Caco-2 (cell line): ENCODE measurements at regions not wholly inside any gene's neighbourhood (a gene's known extent, or its start where the extent isn't known, plus 50 kb on each side); places are given as distances from the start of the nearest gene placed in this dataset.

Experiments
- BruUV-seq: library from RNA; stranded (reverse); fragments of 400-500 nt; replicated peaks from 2 replicates; lab custom pipeline; 2021; lab: Mats Ljungman, UMichigan
- CTCF ChIA-PET: fragments of 300-600 bp; sonication (Branson Sonifier 250); formaldehyde crosslinking; loops from one replicate; lab custom pipeline; 2022; ENCODE audit warnings: antibody characterized with exemption; lab: Charles Lee
- POLR2A ChIA-PET: fragments of 300-600 bp; sonication (Branson Sonifier 250); formaldehyde crosslinking; loops from one replicate; lab custom pipeline; 2022; ENCODE audit warnings: antibody characterized with exemption; lab: Charles Lee
- DNase-seq, 2 experiments: peaks; one replicate each; pipeline versions ENCODE4 v3.0.0 to v3.0.0-alpha.2; 2020 to 2022
- H3K27me3 ChIP-seq: replicated peaks from 2 replicates; pipeline ENCODE4 v1.6.0; 2011; ENCODE audit warnings: low read length; ENCODE audit not compliant: control insufficient read depth, insufficient read depth
- H3K36me3 ChIP-seq: 2 replicates; pipeline ENCODE4 v1.5.1; 2011; ENCODE audit warnings: low read length; ENCODE audit not compliant: control insufficient read depth, insufficient read depth
- H3K4me1 ChIP-seq: fragments of 250-450 bp; sonication (Bioruptor Pico); 2 replicates; pipeline ENCODE4 v1.5.1; 2020; ENCODE audit warnings: mild to moderate bottlenecking
- H3K4me3 ChIP-seq: 2 replicates; pipeline ENCODE4 v1.5.1; 2011; ENCODE audit warnings: low read depth, mild to moderate bottlenecking, control low read depth, low read length
- H3K9me3 ChIP-seq: fragments of 250-450 bp; sonication (Bioruptor Pico); 2 replicates; pipeline ENCODE4 v1.5.1; 2020; ENCODE audit warnings: mild to moderate bottlenecking, moderate library complexity
- H3K27ac Mint-ChIP-seq: one replicate; pipeline ENCODE4 v1.8.0; 2022; ENCODE audit warnings: mixed read lengths; ENCODE audit not compliant: unreplicated experiment
- H3K27me3 Mint-ChIP-seq: one replicate; pipeline ENCODE4 v1.8.0; 2022; ENCODE audit warnings: mixed read lengths; ENCODE audit not compliant: insufficient read depth, unreplicated experiment
- H3K36me3 Mint-ChIP-seq: one replicate; pipeline ENCODE4 v1.8.0; 2022; ENCODE audit warnings: mild to moderate bottlenecking, mixed read lengths; ENCODE audit not compliant: insufficient read depth, unreplicated experiment
- H3K4me1 Mint-ChIP-seq: one replicate; pipeline ENCODE4 v1.8.0; 2022; ENCODE audit warnings: low read depth, mixed read lengths; ENCODE audit not compliant: unreplicated experiment
- H3K4me3 Mint-ChIP-seq: one replicate; pipeline ENCODE4 v1.8.0; 2022; ENCODE audit warnings: mild to moderate bottlenecking, moderate library complexity, mixed read lengths; ENCODE audit not compliant: unreplicated experiment
- H3K9me3 Mint-ChIP-seq: one replicate; pipeline ENCODE4 v1.8.0; 2022; ENCODE audit warnings: mixed read lengths; ENCODE audit not compliant: unreplicated experiment
- CTCF ChIP-seq, 2 experiments: fragments of 200-600 bp in 1 of 2; IDR thresholded peaks; 1 replicate in 1 of 2; 2 replicates in 1 of 2; pipeline versions ENCODE4 v1.5.1 to v1.8.0; 2011 to 2022; ENCODE audit warnings: antibody characterized with exemption in 1 of 2, control low read depth in 1 of 2, inconsistent platforms in 1 of 2, low read depth in 1 of 2, low read length in 1 of 2, mild to moderate bottlenecking in 1 of 2, moderate library complexity in 1 of 2; ENCODE audit not compliant: insufficient read depth in 1 of 2, severe bottlenecking in 1 of 2, unreplicated experiment in 1 of 2
- intact Hi-C: fragments of 100-400 bp; cut with micrococcal nuclease; formaldehyde crosslinking; loops from one replicate; pipeline ENCODE4 v1.10.0; 2022; ENCODE audit not compliant: unreplicated experiment

GRCh38 chr20:60453388-60454246 is 495.4 kb downstream of the CDH26 start:
- intact Hi-C loops = loop anchor here (1.0 kb wide), 1 partner anchor 242 kb away; no protein-coding TSS in a partner anchor
- no peaks in the 10 kb centered on the region for H3K4me1 Mint-ChIP-seq
- no peaks in the 10 kb centered on the region for H3K36me3 Mint-ChIP-seq
- peaks cover 44% of the 10 kb centered on the region for H3K27me3 Mint-ChIP-seq
- no peak overlapping the region for H3K27ac Mint-ChIP-seq
- Histone ChIP-seq H3K4me1 (no peaks in the 10 kb centered on the region), H3K27me3 (no peaks in the 10 kb centered on the region), H3K9me3 (no peaks in the 10 kb centered on the region), H3K4me3 (no peak overlapping the region), H3K36me3 (no peaks in the 10 kb centered on the region)
- ChIA-PET CTCF (interaction anchor here (0.7 to 1.1 kb wide), 2 partner anchors 244 to 669 kb away, joined by 3 read pairs; no protein-coding TSS in a partner anchor), POLR2A (no interaction called here)
- DNase-seq = peak in 1 of 2 experiments; percentile 27
- no TSS peak for BruUV-seq
- peak; percentile 22 to 49 for TF ChIP-seq CTCF (IDR thresholded peaks at IDR 0.05; ENCODE audit: insufficient read depth in 1 of 2, low read depth in 1 of 2, low read length in 1 of 2, severe bottlenecking in 1 of 2, unreplicated experiment in 1 of 2)
- no peak overlapping the region for H3K4me3 Mint-ChIP-seq
- H3K9me3 Mint-ChIP-seq = no peaks in the 10 kb centered on the region

DNA sequence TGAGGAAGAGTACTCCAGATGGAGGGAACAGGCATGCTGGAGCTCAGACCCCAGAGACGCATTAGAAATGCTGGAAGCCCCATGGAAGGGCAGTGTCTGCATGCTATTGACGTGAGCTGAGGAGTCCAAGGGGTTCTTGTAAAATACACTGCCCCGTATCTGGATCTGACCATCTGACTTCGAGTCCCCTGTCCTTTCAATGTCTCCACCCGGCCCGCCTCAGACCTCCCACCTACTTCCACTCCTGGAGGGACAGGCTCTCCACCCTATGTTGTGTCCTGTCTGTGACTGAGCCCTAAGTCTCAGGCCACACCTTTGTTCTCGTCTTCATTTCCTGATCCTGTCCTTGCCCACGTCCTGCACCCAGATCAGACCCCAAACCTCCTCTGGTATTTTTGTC is 496.3 kb downstream of the CDH26 start:
- CTCF ChIA-PET = interaction anchor here (0.7 to 1.4 kb wide), 3 partner anchors 242 to 670 kb away, joined by 3 read pairs; no protein-coding TSS in a partner anchor
- BruUV-seq = no TSS peak
- no peak overlapping the region for H3K4me3 ChIP-seq
- no peaks in the 10 kb centered on the region for H3K27me3 ChIP-seq
- intact Hi-C loops = loop anchor here (1.0 kb wide), 1 partner anchor 243 kb away; no protein-coding TSS in a partner anchor
- no peaks in the 10 kb centered on the region for H3K36me3 ChIP-seq
- Mint-ChIP-seq H3K9me3 (no peaks in the 10 kb centered on the region), H3K4me1 (no peaks in the 10 kb centered on the region), H3K4me3 (no peak overlapping the region), H3K36me3 (no peaks in the 10 kb centered on the region), H3K27ac (no peak overlapping the region), H3K27me3 (peaks cover 43% of the 10 kb centered on the region)
- no peak for DNase-seq
- TF ChIP-seq CTCF (IDR thresholded peaks at IDR 0.05; ENCODE audit: insufficient read depth in 1 of 2, low read depth in 1 of 2, low read length in 1 of 2, severe bottlenecking in 1 of 2, unreplicated experiment in 1 of 2) = no peak
- POLR2A ChIA-PET = no interaction called here
- H3K9me3 ChIP-seq = no peaks in the 10 kb centered on the region
- H3K4me1 ChIP-seq = no peaks in the 10 kb centered on the region

DNA sequence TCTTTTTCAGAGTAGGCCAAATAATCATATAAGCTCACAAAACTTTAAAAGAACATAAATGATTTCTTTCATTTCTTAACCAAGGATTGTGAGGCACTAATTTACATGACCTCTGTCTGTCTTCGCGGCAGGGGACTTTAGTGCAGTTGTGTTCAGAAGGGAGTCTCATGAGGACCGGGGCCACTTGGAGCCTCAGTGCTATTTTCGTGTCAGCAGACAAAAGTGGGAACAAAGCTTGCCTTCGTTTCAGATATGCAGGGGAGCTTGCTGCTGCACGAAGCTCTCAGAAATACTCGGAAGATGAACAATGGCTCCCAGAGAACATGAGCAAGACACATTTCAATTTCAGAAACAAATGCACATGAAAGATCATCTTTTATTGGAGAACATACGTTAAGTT is 497.0 kb downstream of the CDH26 start:
- no peak overlapping the region for H3K27ac Mint-ChIP-seq
- intact Hi-C loops = no loop called here
- Histone ChIP-seq H3K27me3 (no peaks in the 10 kb centered on the region), H3K4me3 (no peak overlapping the region), H3K4me1 (no peaks in the 10 kb centered on the region), H3K36me3 (no peaks in the 10 kb centered on the region), H3K9me3 (no peaks in the 10 kb centered on the region)
- ChIA-PET CTCF (interaction anchor here (0.6 to 1.4 kb wide), 2 partner anchors 243 to 667 kb away, joined by 3 read pairs; no protein-coding TSS in a partner anchor), POLR2A (no interaction called here)
- no peak for DNase-seq
- no peaks in the 10 kb centered on the region for H3K9me3 Mint-ChIP-seq
- BruUV-seq = no TSS peak
- no peaks in the 10 kb centered on the region for H3K36me3 Mint-ChIP-seq
- H3K4me3 Mint-ChIP-seq = no peak overlapping the region
- peaks cover 36% of the 10 kb centered on the region for H3K27me3 Mint-ChIP-seq
- H3K4me1 Mint-ChIP-seq = no peaks in the 10 kb centered on the region
- no peak for TF ChIP-seq CTCF (IDR thresholded peaks at IDR 0.05; ENCODE audit: insufficient read depth in 1 of 2, low read depth in 1 of 2, low read length in 1 of 2, severe bottlenecking in 1 of 2, unreplicated experiment in 1 of 2)
